Activated CD4-positive, alpha-beta T cell treated with anti-CD3 and anti-CD28 coated beads, Interleukin-2, amount 50 U/mL, for 24 hours (primary cell): ENCODE measurements at regions not wholly inside any gene's neighbourhood (a gene's known extent, or its start where the extent isn't known, plus 50 kb on each side); places are given as distances from the start of the nearest gene placed in this dataset.
A peak's percentile ranks its signal among the peaks of the same experiment; 100 is the strongest.

Experiments used
- DNase-seq, 2 donors: peaks; one replicate each; pipeline ENCODE4 v3.0.0-alpha.2; 2020; ENCODE audit warnings: low read depth in 1 of 2, low spot score in 1 of 2

- no peak for DNase-seq
These were observed 104.7 kb downstream of the RFLNA start for GRCh38 chr12:124399622-124400021.

DNA sequence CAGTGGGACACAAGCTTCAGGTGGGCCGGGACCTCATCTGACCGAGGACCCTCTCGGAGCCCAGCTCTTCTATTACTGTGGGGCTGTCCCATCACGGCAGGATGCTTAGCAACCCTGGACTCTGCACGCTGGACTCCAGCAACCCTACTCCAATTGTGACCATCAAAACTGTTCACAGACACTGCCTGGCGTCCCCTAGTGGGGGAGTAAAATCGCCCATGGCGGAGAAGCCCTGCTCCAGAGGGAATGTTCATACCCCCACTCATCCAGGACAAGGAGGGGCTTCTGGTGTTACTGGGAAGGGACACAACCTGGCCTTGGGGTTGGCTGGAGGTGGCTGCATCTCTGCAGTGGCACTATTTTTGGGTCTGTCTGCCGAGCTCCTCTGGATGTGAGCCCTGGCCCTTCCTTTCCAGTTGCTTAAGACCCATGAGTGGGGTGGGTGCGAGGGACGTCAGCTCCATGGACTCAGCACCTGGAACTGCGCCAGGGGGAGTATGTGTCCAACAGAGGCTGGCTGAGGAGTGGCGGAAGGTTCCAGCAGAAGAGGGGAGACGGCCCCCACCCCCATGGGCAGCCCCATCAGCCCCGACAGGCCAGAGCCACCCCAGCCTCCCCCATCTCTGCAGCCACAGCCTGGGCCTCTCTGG lies 103.8 kb downstream of the RFLNA start:
- DNase-seq: no peak

GRCh38 chr12:124397807-124398577 lies 103.1 kb downstream of the RFLNA start:
- DNase-seq: no peak

- DNase-seq: no peak
These were observed 102.4 kb downstream of the RFLNA start for GRCh38 chr12:124397399-124397679.

DNA sequence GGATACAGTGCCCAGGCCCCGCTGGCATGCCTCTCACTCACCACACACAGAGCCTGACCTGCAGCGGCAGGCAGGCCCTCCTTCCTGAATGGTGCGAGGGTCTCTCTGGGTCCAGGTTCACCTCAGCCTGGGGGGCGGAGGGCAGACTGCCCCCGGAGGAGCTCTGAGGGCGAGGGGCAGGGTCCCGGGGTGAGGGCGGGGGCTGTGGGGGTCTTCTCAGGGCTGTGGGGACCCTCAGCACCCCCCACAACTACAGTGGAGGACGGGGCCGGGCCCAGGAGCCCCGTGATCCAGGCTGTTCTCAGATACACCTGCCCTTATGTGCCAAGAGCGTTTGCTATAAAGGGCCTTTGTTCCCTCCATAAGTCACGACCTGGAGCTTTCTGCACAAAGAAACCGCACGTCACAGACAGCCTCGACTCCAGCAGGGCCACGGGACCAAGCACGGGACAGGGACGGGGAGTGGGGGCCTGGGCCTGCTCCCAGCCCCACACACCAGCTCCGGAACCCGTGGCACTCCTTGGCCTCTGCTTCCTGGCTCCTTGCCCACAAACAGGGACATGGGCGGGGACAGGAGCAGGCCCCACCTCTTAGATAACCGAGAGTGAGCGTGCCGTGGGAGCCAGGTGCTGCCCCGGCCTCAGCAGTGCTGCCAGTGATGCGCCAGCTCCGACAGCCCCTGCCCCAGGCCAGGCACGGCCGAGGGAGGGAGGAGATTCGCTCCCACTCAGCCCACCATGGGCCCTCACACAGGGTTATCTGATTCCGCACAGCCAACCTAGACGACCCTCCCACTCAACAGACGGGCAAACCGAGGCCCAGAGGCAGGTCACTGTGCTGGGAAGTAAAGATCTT lies 101.9 kb downstream of the RFLNA start:
- no peak for DNase-seq

GRCh38 chr12:124395986-124396385 lies 101.1 kb downstream of the RFLNA start:
- DNase-seq: no peak

DNA sequence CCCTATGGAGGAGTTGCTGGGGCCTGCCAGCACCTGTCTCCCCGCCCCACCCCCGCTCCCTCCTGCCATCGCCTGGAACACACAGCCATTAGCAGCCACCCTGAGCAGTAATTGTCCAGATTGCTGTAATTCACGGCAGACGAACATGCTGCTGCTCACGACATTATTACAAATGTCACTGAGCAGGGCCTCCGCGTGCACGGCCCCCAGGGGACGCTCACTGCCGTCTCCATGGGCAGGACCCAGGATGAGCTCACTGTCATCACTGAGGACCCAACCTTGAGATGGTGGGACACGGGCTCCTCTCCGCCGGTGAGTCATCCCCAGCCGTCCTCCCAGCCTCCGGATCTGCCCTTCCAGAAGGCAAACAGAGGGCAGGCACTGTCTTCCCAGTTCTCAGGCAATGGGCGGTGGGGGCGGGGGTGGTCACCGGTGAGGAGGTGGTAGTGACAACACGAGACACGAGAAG lies 100.4 kb downstream of the RFLNA start:
- DNase-seq: no peak

DNA sequence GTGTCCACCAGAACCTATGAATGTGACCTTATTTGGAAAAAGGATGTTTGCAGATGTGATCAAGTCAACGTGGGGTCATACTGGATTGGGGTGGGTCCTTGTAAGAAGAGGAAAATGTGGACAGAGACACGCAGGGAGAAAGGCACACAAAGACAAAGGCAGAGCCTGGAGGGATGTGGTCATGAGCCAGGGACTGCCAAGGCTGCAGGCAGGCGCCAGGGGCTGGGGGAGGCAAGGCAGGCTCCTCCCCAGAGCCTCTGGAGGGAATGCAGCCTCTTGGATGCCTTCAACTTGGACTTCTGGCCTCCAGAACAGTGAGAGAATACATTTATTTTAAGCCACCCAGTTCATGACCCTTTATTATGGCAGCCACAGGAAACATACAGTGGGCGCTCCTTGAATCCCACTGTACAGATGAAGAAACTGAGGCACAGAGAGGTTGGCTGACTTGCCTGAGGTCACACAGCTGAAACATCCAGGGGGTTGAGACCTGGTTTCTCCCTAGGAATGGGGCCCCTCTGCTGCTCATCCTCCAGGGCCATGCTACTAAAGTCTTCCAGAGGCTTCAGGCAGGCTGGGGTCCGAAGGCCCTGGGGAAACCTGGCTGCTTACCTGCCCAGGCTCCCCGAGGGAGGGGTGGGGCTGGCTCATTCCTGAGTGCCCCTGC lies 99.7 kb downstream of the RFLNA start:
- DNase-seq: no peak

- DNase-seq: no peak
These were observed 98.9 kb downstream of the RFLNA start for GRCh38 chr12:124393831-124394230.

DNA sequence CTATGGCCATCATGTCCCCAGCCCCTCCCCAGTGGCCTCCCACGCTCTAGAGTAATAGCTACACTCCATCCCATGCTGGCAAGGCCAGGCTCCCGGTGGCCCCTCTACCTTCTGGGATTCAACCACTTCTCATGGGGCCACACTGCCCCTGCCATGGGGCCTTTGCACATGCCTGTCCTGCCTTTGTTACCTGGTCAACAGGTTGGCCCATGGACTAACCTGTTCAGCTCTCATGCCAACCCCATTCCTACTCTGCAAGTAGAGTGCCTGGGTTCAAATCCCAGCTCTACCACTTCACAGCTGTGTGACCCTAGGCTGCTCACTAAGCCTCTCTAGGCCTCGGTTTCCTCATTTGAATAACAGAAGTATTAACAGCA lies 98.5 kb downstream of the RFLNA start:
- DNase-seq: no peak

DNA sequence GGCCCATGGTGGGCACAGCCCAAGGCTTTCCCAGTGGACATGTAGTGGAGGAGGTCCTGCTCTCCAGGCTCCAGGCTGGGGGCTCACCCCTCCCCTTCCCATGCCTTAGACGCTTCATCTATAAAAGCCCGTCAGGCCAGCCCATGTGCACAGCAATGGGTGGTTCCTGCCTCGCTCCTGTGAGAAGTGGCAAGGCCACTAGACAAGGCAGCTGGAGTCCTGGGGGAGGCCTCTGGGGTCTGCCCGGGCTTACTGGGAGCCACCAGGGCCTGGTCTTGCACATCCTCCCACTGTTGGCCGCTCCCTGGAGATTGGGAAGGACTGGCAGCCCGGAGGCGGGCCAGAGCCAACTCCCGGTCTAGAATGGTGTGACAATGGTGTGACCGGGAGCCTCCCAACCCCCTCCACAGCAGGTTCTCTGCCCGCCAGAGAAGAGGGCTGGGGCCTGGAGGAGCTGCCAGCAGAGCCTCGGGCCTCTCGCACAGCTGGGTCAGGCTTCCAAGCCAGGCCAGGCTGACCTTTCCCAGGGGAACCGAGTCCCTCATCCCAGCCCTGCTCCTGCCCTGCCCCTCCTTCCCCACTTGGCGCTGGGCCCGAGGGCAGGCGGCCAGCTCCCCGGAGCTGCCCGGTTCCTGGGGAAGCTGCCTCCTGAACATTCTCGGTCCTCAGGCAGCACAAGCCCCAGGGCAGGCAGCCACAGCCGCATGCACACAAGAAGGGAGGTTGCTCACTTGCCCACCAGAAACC lies 97.9 kb downstream of the RFLNA start:
- DNase-seq: no peak

- no peak for DNase-seq
These were observed 97.4 kb downstream of the RFLNA start for GRCh38 chr12:124392271-124392666.

- peak; percentile 14 to 33 for DNase-seq
These were observed 96.7 kb downstream of the RFLNA start for GRCh38 chr12:124391340-124392261.

DNA sequence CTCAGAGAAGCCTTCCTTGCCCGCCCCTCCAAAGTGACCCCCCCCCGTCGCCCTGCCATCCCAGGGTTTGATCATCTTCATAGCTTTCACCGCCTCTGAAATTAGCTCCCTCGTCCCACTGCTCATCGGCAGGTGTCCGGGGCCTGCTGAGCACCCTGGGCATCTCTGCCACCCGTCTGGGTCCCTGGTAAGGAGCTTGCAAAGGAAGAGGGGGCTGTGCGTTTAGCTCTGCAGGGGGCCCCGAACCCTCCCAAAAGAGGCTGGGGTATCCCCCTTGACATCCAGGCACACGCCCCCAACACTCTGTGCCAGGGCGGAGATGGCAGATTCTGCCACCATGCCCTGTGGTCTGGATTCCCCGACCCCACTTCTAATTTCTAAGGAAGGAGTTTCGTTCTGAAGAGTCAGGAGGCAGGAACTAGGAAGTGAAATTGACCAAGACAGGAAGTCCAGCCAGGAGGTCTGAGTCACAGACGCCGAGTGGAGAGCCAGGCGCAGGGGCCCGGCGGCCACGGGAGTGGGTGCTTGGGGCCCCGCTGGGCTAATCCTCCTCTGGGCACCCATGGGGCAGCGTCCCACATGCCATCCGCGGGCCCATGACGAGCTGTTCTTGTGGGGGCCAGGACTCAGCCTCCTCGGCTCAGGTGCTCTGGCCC lies 95.7 kb downstream of the RFLNA start:
- DNase-seq: no peak

GRCh38 chr12:124389725-124390441 lies 95.0 kb downstream of the RFLNA start:
- no peak for DNase-seq

GRCh38 chr12:124389138-124389724 lies 94.3 kb downstream of the RFLNA start:
- DNase-seq: peak; percentile 29 to 31

DNA sequence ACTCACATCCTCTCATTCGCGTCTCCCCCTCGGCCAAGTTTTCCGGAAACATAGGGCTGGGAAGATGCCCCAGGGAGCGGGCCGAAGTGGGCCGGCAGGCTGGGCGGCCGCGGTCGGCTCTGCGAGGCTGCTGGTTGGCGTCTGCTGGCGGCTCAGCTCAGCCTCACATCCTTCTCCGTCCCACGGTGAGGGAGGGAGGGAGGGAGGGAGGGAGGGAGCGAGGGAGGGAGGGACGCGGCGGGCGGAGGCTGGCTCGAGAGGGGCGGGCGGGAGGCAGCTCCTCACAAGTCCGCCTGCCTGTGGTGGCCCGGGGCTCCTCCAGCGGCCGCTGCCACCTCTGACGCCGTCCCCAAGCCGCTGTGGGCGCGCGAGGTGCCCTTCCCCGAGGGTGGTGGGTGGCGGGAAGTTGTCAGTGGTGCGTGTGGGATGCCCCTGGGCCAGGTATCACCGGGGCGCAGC lies 93.8 kb downstream of the RFLNA start:
- peak; percentile 10 to 20 for DNase-seq

DNA sequence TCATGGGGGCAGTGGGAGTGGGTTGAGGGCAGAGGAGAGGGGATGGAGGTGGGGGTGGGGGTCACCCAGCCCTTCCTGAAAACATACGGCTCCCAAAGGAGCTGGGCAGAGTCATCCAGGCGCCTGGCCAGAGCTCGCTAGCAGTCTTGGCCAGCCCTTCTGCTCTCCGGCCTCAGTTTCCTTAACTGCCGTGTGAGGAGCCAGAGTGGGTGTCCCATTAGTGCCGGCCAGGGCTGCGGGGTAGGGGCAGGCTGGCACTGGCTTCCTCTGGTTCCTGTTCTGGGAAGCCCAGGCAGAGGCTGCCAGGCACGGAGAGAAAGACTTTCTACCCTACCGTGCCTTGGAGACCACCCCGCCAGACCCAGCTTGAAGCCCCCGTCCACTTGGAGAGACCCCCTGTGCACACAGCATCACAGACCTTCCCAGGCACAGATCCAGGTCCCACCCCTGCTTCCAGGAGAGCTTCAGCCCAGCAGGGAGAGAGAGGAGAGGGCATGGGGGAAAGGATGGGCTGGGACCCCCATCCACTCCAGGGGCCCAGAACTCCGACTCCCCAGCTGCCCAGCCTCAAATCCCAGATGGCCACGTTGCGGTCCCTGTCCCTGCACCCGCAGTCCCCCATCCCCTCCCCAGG lies 93.3 kb downstream of the RFLNA start:
- no peak for DNase-seq
